ENCODE measurements at regions not wholly inside any gene's neighbourhood (a gene's known extent, or its start where the extent isn't known, plus 50 kb on each side); places are given as distances from the start of the nearest gene placed in this dataset.
"Not testable (repeated sequence)": the region's sequence is repeated elsewhere in the genome, so short reads cannot be mapped to it uniquely, and the experiment has no call there.

DNA sequence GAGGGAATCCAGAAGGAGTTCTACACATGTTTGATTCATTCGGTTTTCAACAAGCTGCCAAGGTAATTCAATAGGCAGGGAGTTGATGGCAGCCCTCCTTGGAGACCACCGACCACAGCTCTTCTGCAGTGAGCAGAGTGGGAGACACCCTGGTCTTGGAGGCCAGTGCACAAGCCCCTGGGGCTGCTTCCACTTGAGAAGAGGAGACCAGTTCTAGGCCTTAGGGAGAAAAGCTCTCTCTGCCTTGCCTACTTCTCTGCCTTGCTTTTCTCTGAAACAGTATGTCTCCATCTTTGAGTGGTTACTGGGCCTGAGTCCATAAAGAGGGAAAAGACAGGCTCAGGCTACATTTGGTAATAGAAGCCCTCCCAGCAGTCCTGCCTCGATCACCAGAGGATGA lies 671.9 kb downstream of the UQCRFS1 start:
- H4K5ac ChIP-seq (ENCODE audit: insufficient read length, low read depth, low read length) = no peak overlapping the region
- DNase-seq = no peak
- H3K4me1 Mint-ChIP-seq = peaks cover 4 to 7% of the 10 kb centered on the region in 2 experiments
- H2AFZ ChIP-seq (ENCODE audit: low read length) = no peak overlapping the region
- H3K27ac Mint-ChIP-seq = no peak overlapping the region
- H3K56ac ChIP-seq (ENCODE audit: insufficient read length, low read depth, low read length) = no peak overlapping the region
- no peak overlapping the region for H2AK5ac ChIP-seq (ENCODE audit: insufficient read length, low read length)
- no peaks in the 10 kb centered on the region for H4K20me1 ChIP-seq (ENCODE audit: control insufficient read depth, insufficient read depth, insufficient read length)
- H2BK12ac ChIP-seq (ENCODE audit: insufficient read length, low read depth, low read length) = no peak overlapping the region
- H2BK15ac ChIP-seq (ENCODE audit: low read depth, low read length) = no peak overlapping the region
- no peak overlapping the region for H3K14ac ChIP-seq (ENCODE audit: insufficient read depth, low read length)
- H3K4ac ChIP-seq (ENCODE audit: low read depth, low read length) = no peak overlapping the region
- H4K91ac ChIP-seq (ENCODE audit: insufficient read length, low read depth, low read length) = no peak overlapping the region
- peaks cover 2 to 7% (median 6%) of the 10 kb centered on the region in 3 experiments; a peak in 4 of 7 replicates for H3K36me3 Mint-ChIP-seq (ENCODE audit: insufficient read depth in 1 of 3, low read depth in 3 of 3)
- WGBS (ENCODE audit: extremely low coverage, insufficient read length, low lambda C conversion rate) = no CpG with 5 or more reads among the region's 3 CpGs
- no peak overlapping the region for H4K8ac ChIP-seq (replicated peaks; ENCODE audit: insufficient read length, low read depth, low read length)
- H3K79me2 ChIP-seq (ENCODE audit: insufficient read depth, low read length) = no peaks in the 10 kb centered on the region
- no peak overlapping the region for H3K27ac ChIP-seq (ENCODE audit: insufficient read length, low read depth, low read length)
- H3K27me3 Mint-ChIP-seq (ENCODE audit: low read depth) = no peaks in the 10 kb centered on the region
- no peaks in the 10 kb centered on the region for H3K9me3 ChIP-seq (ENCODE audit: control insufficient read depth, low read depth, low read length)
- no peak overlapping the region for H3K4me3 Mint-ChIP-seq
- no peak overlapping the region for H2BK120ac ChIP-seq (ENCODE audit: low read depth, low read length, poor library complexity, severe bottlenecking)
- H3K4me1 ChIP-seq (ENCODE audit: insufficient read depth, low read length) = peaks cover 4% of the 10 kb centered on the region; the same call in 1 of the 2 replicates
- H3K4me2 ChIP-seq (ENCODE audit: insufficient read depth, insufficient read length, low read length) = no peak overlapping the region
- no peak overlapping the region for H2BK20ac ChIP-seq (ENCODE audit: low read depth, low read length, poor library complexity, severe bottlenecking)
- H2BK5ac ChIP-seq (ENCODE audit: insufficient read length, low read length) = no peak overlapping the region
- H3K18ac ChIP-seq (ENCODE audit: insufficient read length, low read depth, low read length) = no peak overlapping the region
- no peaks in the 10 kb centered on the region for H3K23me2 ChIP-seq (ENCODE audit: insufficient read length, low read depth, low read length, poor library complexity, severe bottlenecking)
- TF ChIP-seq, protein P1, sequence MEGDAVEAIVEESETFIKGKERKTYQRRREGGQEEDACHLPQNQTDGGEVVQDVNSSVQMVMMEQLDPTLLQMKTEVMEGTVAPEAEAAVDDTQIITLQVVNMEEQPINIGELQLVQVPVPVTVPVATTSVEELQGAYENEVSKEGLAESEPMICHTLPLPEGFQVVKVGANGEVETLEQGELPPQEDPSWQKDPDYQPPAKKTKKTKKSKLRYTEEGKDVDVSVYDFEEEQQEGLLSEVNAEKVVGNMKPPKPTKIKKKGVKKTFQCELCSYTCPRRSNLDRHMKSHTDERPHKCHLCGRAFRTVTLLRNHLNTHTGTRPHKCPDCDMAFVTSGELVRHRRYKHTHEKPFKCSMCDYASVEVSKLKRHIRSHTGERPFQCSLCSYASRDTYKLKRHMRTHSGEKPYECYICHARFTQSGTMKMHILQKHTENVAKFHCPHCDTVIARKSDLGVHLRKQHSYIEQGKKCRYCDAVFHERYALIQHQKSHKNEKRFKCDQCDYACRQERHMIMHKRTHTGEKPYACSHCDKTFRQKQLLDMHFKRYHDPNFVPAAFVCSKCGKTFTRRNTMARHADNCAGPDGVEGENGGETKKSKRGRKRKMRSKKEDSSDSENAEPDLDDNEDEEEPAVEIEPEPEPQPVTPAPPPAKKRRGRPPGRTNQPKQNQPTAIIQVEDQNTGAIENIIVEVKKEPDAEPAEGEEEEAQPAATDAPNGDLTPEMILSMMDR (conservative IDR thresholded peaks at IDR 0.05) = no peak
- H3K9ac ChIP-seq (ENCODE audit: extremely low read depth, insufficient read length, low read length) = no peak overlapping the region
- no peak overlapping the region for H3K23ac ChIP-seq (ENCODE audit: insufficient read length, low read depth, low read length)
- peaks cover 11 to 17% of the 10 kb centered on the region in 2 experiments for H3K9me3 Mint-ChIP-seq
- H3T11ph ChIP-seq (ENCODE audit: low read length) = no peak overlapping the region
- H3K27me3 ChIP-seq (ENCODE audit: insufficient read depth, low read length) = no peaks in the 10 kb centered on the region
- no peaks in the 10 kb centered on the region for H3K79me1 ChIP-seq (ENCODE audit: insufficient read depth, low read depth, low read length, poor library complexity, severe bottlenecking)

DNA sequence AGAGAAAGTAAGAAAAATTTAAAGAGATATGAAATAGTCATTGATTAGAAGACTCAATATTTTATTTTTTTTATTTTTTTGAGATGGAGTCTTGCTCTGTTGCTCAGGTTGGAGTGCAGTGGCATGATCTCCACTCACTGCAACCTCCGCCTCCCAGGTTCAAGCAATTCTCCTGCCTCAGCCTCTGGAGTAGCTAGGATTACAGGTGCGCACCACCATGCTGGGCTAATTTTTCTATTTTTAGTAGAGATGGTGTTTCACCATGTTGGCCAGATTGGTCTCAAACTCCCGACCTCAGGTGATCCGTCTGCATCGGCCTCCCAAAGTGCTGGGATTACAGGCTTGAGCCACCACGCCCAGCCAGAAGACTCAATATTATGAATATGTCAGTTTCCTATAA lies 672.6 kb downstream of the UQCRFS1 start:
- not testable (repeated sequence) for H3K27ac Mint-ChIP-seq; H3K14ac ChIP-seq (ENCODE audit: insufficient read depth, low read length); H2BK15ac ChIP-seq (ENCODE audit: low read depth, low read length); H3K27ac ChIP-seq (ENCODE audit: insufficient read length, low read depth, low read length); H4K91ac ChIP-seq (ENCODE audit: insufficient read length, low read depth, low read length); H3T11ph ChIP-seq (ENCODE audit: low read length); H2BK20ac ChIP-seq (ENCODE audit: low read depth, low read length, poor library complexity, severe bottlenecking); H3K4me1 Mint-ChIP-seq; H2AK5ac ChIP-seq (ENCODE audit: insufficient read length, low read length); H3K4me2 ChIP-seq (ENCODE audit: insufficient read depth, insufficient read length, low read length); H2BK120ac ChIP-seq (ENCODE audit: low read depth, low read length, poor library complexity, severe bottlenecking); DNase-seq; H3K4me3 Mint-ChIP-seq; H3K27me3 Mint-ChIP-seq (ENCODE audit: low read depth); H3K23me2 ChIP-seq (ENCODE audit: insufficient read length, low read depth, low read length, poor library complexity, severe bottlenecking); H3K27me3 ChIP-seq (ENCODE audit: insufficient read depth, low read length); H2BK12ac ChIP-seq (ENCODE audit: insufficient read length, low read depth, low read length); H3K9me3 ChIP-seq (ENCODE audit: control insufficient read depth, low read depth, low read length); H3K79me1 ChIP-seq (ENCODE audit: insufficient read depth, low read depth, low read length, poor library complexity, severe bottlenecking); H4K20me1 ChIP-seq (ENCODE audit: control insufficient read depth, insufficient read depth, insufficient read length); H3K4ac ChIP-seq (ENCODE audit: low read depth, low read length); H3K79me2 ChIP-seq (ENCODE audit: insufficient read depth, low read length); H3K4me1 ChIP-seq (ENCODE audit: insufficient read depth, low read length); H4K5ac ChIP-seq (ENCODE audit: insufficient read length, low read depth, low read length); H3K23ac ChIP-seq (ENCODE audit: insufficient read length, low read depth, low read length); H4K8ac ChIP-seq (replicated peaks; ENCODE audit: insufficient read length, low read depth, low read length); H3K9ac ChIP-seq (ENCODE audit: extremely low read depth, insufficient read length, low read length); H3K36me3 Mint-ChIP-seq (ENCODE audit: insufficient read depth in 1 of 3, low read depth in 3 of 3); H3K56ac ChIP-seq (ENCODE audit: insufficient read length, low read depth, low read length); H3K18ac ChIP-seq (ENCODE audit: insufficient read length, low read depth, low read length); H2BK5ac ChIP-seq (ENCODE audit: insufficient read length, low read length); H2AFZ ChIP-seq (ENCODE audit: low read length)
- WGBS (ENCODE audit: extremely low coverage, insufficient read length, low lambda C conversion rate) = no CpG with 5 or more reads among the region's 6 CpGs
- peaks cover 11 to 17% of the 10 kb centered on the region in 2 experiments for H3K9me3 Mint-ChIP-seq
